K562 (cell line): ENCODE measurements at regions not wholly inside any gene's neighbourhood (a gene's known extent, or its start where the extent isn't known, plus 50 kb on each side); places are given as distances from the start of the nearest gene placed in this dataset.

Source experiments
- ATAC-seq: fragments of 200-7000 bp; cut with Tn5 transposase; 3 replicates; pipeline ENCODE4 v1.9.1; 2020; ENCODE audit warnings: moderate library complexity
- BruUV-seq: library from RNA; stranded (reverse); fragments of 400-500 nt; replicated peaks from 2 replicates; lab custom pipeline; 2021; lab: Mats Ljungman, UMichigan
- CTCF ChIA-PET: fragments of 300-600 bp; formaldehyde crosslinking; extraction: SDS; loops from one replicate; lab custom pipeline; 2021; ENCODE audit warnings: low intra/inter-chr PET ratio; lab: Yijun Ruan, JAX
- POLR2A ChIA-PET: fragments of 300-600, 350-650 bp; sonication (Branson Sonifier 250); formaldehyde crosslinking; extraction: SDS; loops from one replicate; lab custom pipeline; 2021; ENCODE audit warnings: antibody characterized with exemption, inconsistent platforms; lab: Yijun Ruan, JAX
- DNase-seq, 4 experiments: peaks; one replicate each; pipeline versions ENCODE4 v3.0.0 to v3.0.0-alpha.2; 2011 to 2018; ENCODE audit warnings: low spot score in 3 of 4, mixed read lengths in 3 of 4; ENCODE audit errors: extremely low read depth in 1 of 4
- FAIRE-seq: peaks from 2 replicates; lab custom pipeline; 2011; peaks lifted over from hg19 to GRCh38; lab: Jason Lieb, UNC
- H2AFZ ChIP-seq: 2 replicates; pipeline ENCODE4 v1.6.0; 2011; ENCODE audit warnings: low read depth, low read length, control low read depth, inconsistent platforms
- H3K27ac ChIP-seq: fragments of 200-600 bp; 3 replicates; pipeline ENCODE4 v1.8.0; 2011; ENCODE audit warnings: low read depth, mild to moderate bottlenecking, control low read depth, inconsistent platforms, low read length, moderate library complexity, mixed read lengths; ENCODE audit errors: extremely low read depth
- H3K27me3 ChIP-seq, 2 experiments: fragments of 300-600 bp in 1 of 2; 2 replicates in 1 of 2; 3 replicates in 1 of 2; pipeline versions ENCODE4 v1.6.0 to v1.8.0; 2011; ENCODE audit warnings: inconsistent platforms in 2 of 2, low read length in 2 of 2, mild to moderate bottlenecking in 1 of 2, mixed read lengths in 1 of 2, moderate library complexity in 1 of 2; ENCODE audit not compliant: control insufficient read depth in 2 of 2, insufficient read depth in 2 of 2
- H3K36me3 ChIP-seq: fragments of 300-600 bp; 3 replicates; pipeline ENCODE4 v1.8.0; 2011; ENCODE audit warnings: mild to moderate bottlenecking, low read length, inconsistent platforms; ENCODE audit not compliant: control insufficient read depth, insufficient read depth
- H3K4me1 ChIP-seq, 2 experiments: fragments of 200-600 bp in 1 of 2; replicated peaks in 1 of 2; 2 replicates in 1 of 2; 3 replicates in 1 of 2; pipeline versions ENCODE4 v1.5.1 to v1.8.0; 2011; ENCODE audit warnings: inconsistent platforms in 2 of 2, low read length in 2 of 2, mild to moderate bottlenecking in 1 of 2, mixed read lengths in 1 of 2, moderate library complexity in 1 of 2; ENCODE audit not compliant: control insufficient read depth in 2 of 2, insufficient read depth in 2 of 2
- H3K4me2 ChIP-seq: 2 replicates; pipeline ENCODE4 v1.6.1; 2011; ENCODE audit warnings: low read length, control low read depth, inconsistent platforms, mixed read lengths; ENCODE audit not compliant: insufficient read depth
- H3K4me3 ChIP-seq: fragments of 200-600 bp; sonication (generic), shearing (Covaris generic); 2 replicates; pipeline ENCODE4 v1.5.1; 2016; ENCODE audit warnings: control low read depth, inconsistent platforms
- H3K79me2 ChIP-seq: fragments of 200-600 bp; 3 replicates; pipeline ENCODE4 v1.8.0; 2011; ENCODE audit warnings: low read length, inconsistent platforms; ENCODE audit not compliant: control insufficient read depth, insufficient read depth
- H3K9ac ChIP-seq, 2 experiments: 2 replicates each; pipeline versions ENCODE4 v1.6.0 to v1.6.1; 2011; ENCODE audit warnings: low read depth in 2 of 2, low read length in 2 of 2, control low read depth in 1 of 2, inconsistent platforms in 1 of 2, mild to moderate bottlenecking in 1 of 2, mixed read lengths in 1 of 2; ENCODE audit not compliant: insufficient read depth in 1 of 2
- H3K9me1 ChIP-seq: one replicate; pipeline ENCODE4 v1.6.0; 2011; ENCODE audit warnings: inconsistent platforms, mild to moderate bottlenecking, low read length, moderate library complexity; ENCODE audit not compliant: control insufficient read depth, insufficient read depth
- H3K9me3 ChIP-seq: replicated peaks from 2 replicates; pipeline ENCODE4 v1.5.1; 2011; ENCODE audit warnings: low read depth, low read length, inconsistent platforms; ENCODE audit not compliant: control insufficient read depth, insufficient read depth
- H4K20me1 ChIP-seq: replicated peaks from 2 replicates; pipeline ENCODE4 v1.6.1; 2011; ENCODE audit warnings: low read length, inconsistent platforms, mixed read lengths; ENCODE audit not compliant: control insufficient read depth, insufficient read depth
- CC2D1A ChIP-seq: fragments of 450-650 bp; IDR thresholded peaks from 2 replicates; pipeline ENCODE4 v1.6.1; 2017; ENCODE audit warnings: mild to moderate bottlenecking
- E2F3 ChIP-seq: fragments of 250-450 bp; sonication (Bioruptor Pico); IDR thresholded peaks from 2 replicates; pipeline ENCODE4 v1.4.0; 2020; ENCODE audit warnings: mild to moderate bottlenecking
- ELK1 ChIP-seq: sonication (generic); formaldehyde crosslinking; IDR thresholded peaks from 2 replicates; pipeline ENCODE4 v1.8.1; 2022; ENCODE audit warnings: missing genetic modification reagents
- ERF ChIP-seq: fragments of 450-650 bp; formaldehyde crosslinking; IDR thresholded peaks from 2 replicates; pipeline ENCODE4 v1.4.0; 2020; ENCODE audit warnings: mild to moderate bottlenecking, mixed read lengths
- LEF1 ChIP-seq: fragments of 450-650 bp; IDR thresholded peaks from 2 replicates; pipeline ENCODE4 v1.6.1; 2016; ENCODE audit warnings: mild to moderate bottlenecking
- MEF2D ChIP-seq: conservative IDR thresholded peaks from 2 replicates; pipeline ENCODE4 v1.6.1; 2016; ENCODE audit warnings: low read depth, missing genetic modification characterization, missing compliant biosample characterization
- NR3C1 ChIP-seq: sonication (generic); formaldehyde crosslinking; IDR thresholded peaks from 2 replicates; pipeline ENCODE4 v1.8.1; 2022; ENCODE audit warnings: missing genetic modification reagents
- STAT5B ChIP-seq: fragments of 250-450 bp; sonication (Bioruptor Pico); IDR thresholded peaks from 2 replicates; pipeline ENCODE4 v1.8.0; 2021; ENCODE audit warnings: mild to moderate bottlenecking, inconsistent platforms
- ZNF668 ChIP-seq: fragments of 250-450 bp; sonication (Bioruptor Pico); IDR thresholded peaks from 2 replicates; pipeline ENCODE4 v1.8.0; 2022; ENCODE audit warnings: mild to moderate bottlenecking, inconsistent platforms
- ZZZ3 ChIP-seq: fragments of 450-650 bp; IDR thresholded peaks from 2 replicates; pipeline ENCODE4 v1.6.1; 2016; ENCODE audit warnings: antibody characterized with exemption, mild to moderate bottlenecking, moderate library complexity
- WGBS: fragments of 100-300 bp; shearing (Covaris generic); methylation state at CpG from one replicate; pipeline ENCODE4 v1.1.6; 2016; ENCODE audit warnings: low coverage, mixed read lengths; ENCODE audit not compliant: insufficient coverage; ENCODE audit errors: missing lambda C conversion rate; 5-methylcytosine and 5-hydroxymethylcytosine counted together
- in situ Hi-C: fragments of 300-500 bp; cut with MboI; formaldehyde crosslinking; loops from 4 replicates; pipeline ENCODE4 v1.15.0; 2018; ENCODE audit warnings: inconsistent platforms, mixed read lengths
- intact Hi-C: fragments of 100-400 bp; cut with micrococcal nuclease; formaldehyde crosslinking; loops from 2 replicates; pipeline ENCODE4 v1.14.2; 2022
- TF ChIP-seq, protein P1 (sequence below): fragments of 250-450 bp; sonication (Bioruptor Pico); IDR thresholded peaks from 2 replicates; pipeline ENCODE4 v1.4.0; 2020
- TF ChIP-seq, protein P2 (sequence below): sonication (generic); formaldehyde crosslinking; IDR thresholded peaks from 2 replicates; pipeline ENCODE4 v1.8.0; 2023; ENCODE audit warnings: missing genetic modification reagents, mild to moderate bottlenecking, borderline replicate concordance
- TF ChIP-seq, protein P3 (sequence below): fragments of 250-450 bp; sonication (Bioruptor Pico); IDR thresholded peaks from 2 replicates; pipeline ENCODE4 v1.4.0; 2020; ENCODE audit warnings: mild to moderate bottlenecking, moderate library complexity, borderline replicate concordance

GRCh38 chr19:31168106-31168625 is 181.1 kb downstream of the TSHZ3 start:
- Histone ChIP-seq H3K4me3 (no peak overlapping the region), H3K9me1 (no peaks in the 10 kb centered on the region), H4K20me1 (no peaks in the 10 kb centered on the region), H3K27ac (no peak overlapping the region), H3K27me3 (peaks cover 4 to 11% of the 10 kb centered on the region in 2 experiments; a peak in 2 of 5 replicates), H3K79me2 (no peaks in the 10 kb centered on the region), H3K4me2 (no peak overlapping the region), H3K36me3 (no peaks in the 10 kb centered on the region), H2AFZ (no peak overlapping the region), H3K4me1 (no peaks in the 10 kb centered on the region), H3K9ac (no peak overlapping the region), H3K9me3 (no peaks in the 10 kb centered on the region)
- WGBS = 2% methylated on average over 8 of the region's 8 CpGs
- FAIRE-seq (no peak), ATAC-seq (no peak), DNase-seq (no peak)
- intact Hi-C loops (no loop called here), in situ Hi-C loops (no loop called here)
- ChIA-PET CTCF (no interaction called here), POLR2A (interaction anchor here (0.7 kb wide), 1 partner anchor 258 kb away, joined by 3 read pairs; no protein-coding TSS in a partner anchor)
- no TSS peak for BruUV-seq
- TF ChIP-seq ZNF668 (CRISPR knock-in tag) = no peak
- TF ChIP-seq E2F3 (CRISPR knock-in tag) = no peak
- TF ChIP-seq, protein P1, sequence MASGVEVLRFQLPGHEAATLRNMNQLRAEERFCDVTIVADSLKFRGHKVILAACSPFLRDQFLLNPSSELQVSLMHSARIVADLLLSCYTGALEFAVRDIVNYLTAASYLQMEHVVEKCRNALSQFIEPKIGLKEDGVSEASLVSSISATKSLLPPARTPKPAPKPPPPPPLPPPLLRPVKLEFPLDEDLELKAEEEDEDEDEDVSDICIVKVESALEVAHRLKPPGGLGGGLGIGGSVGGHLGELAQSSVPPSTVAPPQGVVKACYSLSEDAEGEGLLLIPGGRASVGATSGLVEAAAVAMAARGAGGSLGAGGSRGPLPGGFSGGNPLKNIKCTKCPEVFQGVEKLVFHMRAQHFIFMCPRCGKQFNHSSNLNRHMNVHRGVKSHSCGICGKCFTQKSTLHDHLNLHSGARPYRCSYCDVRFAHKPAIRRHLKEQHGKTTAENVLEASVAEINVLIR (CRISPR knock-in tag) = no peak
- TF ChIP-seq, protein P2, sequence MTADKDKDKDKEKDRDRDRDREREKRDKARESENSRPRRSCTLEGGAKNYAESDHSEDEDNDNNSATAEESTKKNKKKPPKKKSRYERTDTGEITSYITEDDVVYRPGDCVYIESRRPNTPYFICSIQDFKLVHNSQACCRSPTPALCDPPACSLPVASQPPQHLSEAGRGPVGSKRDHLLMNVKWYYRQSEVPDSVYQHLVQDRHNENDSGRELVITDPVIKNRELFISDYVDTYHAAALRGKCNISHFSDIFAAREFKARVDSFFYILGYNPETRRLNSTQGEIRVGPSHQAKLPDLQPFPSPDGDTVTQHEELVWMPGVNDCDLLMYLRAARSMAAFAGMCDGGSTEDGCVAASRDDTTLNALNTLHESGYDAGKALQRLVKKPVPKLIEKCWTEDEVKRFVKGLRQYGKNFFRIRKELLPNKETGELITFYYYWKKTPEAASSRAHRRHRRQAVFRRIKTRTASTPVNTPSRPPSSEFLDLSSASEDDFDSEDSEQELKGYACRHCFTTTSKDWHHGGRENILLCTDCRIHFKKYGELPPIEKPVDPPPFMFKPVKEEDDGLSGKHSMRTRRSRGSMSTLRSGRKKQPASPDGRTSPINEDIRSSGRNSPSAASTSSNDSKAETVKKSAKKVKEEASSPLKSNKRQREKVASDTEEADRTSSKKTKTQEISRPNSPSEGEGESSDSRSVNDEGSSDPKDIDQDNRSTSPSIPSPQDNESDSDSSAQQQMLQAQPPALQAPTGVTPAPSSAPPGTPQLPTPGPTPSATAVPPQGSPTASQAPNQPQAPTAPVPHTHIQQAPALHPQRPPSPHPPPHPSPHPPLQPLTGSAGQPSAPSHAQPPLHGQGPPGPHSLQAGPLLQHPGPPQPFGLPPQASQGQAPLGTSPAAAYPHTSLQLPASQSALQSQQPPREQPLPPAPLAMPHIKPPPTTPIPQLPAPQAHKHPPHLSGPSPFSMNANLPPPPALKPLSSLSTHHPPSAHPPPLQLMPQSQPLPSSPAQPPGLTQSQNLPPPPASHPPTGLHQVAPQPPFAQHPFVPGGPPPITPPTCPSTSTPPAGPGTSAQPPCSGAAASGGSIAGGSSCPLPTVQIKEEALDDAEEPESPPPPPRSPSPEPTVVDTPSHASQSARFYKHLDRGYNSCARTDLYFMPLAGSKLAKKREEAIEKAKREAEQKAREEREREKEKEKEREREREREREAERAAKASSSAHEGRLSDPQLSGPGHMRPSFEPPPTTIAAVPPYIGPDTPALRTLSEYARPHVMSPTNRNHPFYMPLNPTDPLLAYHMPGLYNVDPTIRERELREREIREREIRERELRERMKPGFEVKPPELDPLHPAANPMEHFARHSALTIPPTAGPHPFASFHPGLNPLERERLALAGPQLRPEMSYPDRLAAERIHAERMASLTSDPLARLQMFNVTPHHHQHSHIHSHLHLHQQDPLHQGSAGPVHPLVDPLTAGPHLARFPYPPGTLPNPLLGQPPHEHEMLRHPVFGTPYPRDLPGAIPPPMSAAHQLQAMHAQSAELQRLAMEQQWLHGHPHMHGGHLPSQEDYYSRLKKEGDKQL (CRISPR knock-in tag) = no peak
- TF ChIP-seq MEF2D = no peak
- no peak for TF ChIP-seq CC2D1A
- TF ChIP-seq, protein P3, sequence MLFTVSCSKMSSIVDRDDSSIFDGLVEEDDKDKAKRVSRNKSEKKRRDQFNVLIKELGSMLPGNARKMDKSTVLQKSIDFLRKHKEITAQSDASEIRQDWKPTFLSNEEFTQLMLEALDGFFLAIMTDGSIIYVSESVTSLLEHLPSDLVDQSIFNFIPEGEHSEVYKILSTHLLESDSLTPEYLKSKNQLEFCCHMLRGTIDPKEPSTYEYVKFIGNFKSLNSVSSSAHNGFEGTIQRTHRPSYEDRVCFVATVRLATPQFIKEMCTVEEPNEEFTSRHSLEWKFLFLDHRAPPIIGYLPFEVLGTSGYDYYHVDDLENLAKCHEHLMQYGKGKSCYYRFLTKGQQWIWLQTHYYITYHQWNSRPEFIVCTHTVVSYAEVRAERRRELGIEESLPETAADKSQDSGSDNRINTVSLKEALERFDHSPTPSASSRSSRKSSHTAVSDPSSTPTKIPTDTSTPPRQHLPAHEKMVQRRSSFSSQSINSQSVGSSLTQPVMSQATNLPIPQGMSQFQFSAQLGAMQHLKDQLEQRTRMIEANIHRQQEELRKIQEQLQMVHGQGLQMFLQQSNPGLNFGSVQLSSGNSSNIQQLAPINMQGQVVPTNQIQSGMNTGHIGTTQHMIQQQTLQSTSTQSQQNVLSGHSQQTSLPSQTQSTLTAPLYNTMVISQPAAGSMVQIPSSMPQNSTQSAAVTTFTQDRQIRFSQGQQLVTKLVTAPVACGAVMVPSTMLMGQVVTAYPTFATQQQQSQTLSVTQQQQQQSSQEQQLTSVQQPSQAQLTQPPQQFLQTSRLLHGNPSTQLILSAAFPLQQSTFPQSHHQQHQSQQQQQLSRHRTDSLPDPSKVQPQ (CRISPR knock-in tag) = no peak
- TF ChIP-seq NR3C1 (CRISPR knock-in tag) = no peak
- no peak for TF ChIP-seq ELK1 (CRISPR knock-in tag)
- no peak for TF ChIP-seq ERF (CRISPR knock-in tag)
- no peak for TF ChIP-seq LEF1
- TF ChIP-seq STAT5B (CRISPR knock-in tag) = no peak
- no peak for TF ChIP-seq ZZZ3
